NCI-H460 (cell line): ENCODE measurements at regions not wholly inside any gene's neighbourhood (a gene's known extent, or its start where the extent isn't known, plus 50 kb on each side); places are given as distances from the start of the nearest gene placed in this dataset.
"Not testable (repeated sequence)": the region's sequence is repeated elsewhere in the genome, so short reads cannot be mapped to it uniquely, and the experiment has no call there.

Experiments used
- DNase-seq: peaks from one replicate; pipeline ENCODE4 v3.0.0-alpha.2; 2016; ENCODE audit warnings: low read depth; ENCODE audit errors: extremely low read depth

DNA sequence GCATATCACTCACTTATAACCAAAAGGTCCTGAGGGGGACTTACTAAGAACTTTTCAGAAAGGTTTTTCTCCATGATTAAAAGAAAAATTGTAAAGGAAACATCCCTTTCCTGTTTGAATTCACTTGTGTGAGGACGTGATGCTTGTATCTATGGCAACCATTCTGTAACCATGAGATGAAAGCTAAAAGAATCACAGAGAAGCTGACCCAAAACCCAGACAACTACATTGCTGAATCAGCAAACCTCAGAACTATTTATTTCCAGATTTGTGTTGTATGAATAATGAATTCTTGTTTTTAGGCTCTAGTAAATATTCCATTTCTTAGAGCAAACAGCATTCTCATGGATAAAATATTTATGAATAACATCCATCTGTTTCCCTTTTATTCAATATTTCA is 91.2 kb downstream of the RCHY1 start:
- no peak for DNase-seq

DNA sequence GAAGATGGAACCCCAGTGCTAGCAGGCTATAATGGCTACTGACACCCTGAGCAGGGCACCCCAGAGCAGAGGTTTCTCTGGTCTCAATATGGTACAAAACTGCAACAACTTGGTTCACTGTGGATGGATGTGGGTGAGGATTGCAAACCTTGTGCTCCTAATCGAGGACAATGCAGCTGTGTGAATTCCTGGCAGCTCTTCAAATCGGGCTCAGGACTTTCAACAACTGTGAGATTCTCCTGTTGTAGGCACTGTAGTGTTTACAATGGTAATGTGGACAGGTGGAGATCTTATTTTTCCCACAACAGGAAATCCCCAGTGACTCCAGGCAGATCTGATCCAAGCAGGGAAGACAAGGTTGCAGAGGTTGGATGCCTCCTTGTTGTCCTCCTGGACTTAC is 101.5 kb downstream of the RCHY1 start:
- DNase-seq: no peak

- no peak for DNase-seq
Measured at GRCh38 chr4:75398501-75398900, 115.7 kb downstream of the RCHY1 start.

- DNase-seq: no peak
Measured at GRCh38 chr4:75391489-75392166, 122.6 kb downstream of the RCHY1 start.

DNA sequence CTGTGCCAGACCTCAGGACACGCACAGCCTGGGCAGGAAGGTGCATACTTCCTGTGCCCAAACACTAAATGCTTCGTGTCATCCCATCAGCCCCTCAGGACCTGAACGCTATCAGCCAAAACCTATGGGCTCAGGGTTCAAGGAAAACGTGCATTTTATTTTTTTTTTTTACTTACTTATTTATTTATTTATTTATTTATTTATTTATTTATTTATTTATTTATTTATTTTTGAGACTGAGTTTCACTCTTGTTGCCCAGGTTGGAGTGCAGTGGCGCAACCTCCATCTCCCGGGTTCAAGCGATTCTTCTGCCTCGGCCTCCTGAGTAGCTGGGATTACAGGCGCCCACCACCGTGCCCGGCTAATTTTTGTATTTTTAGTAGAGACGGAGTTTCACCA is 127.8 kb downstream of the RCHY1 start:
- not testable (repeated sequence) for DNase-seq

- no peak for DNase-seq
Measured at GRCh38 chr4:75385106-75385505, 129.1 kb downstream of the RCHY1 start.

- DNase-seq: no peak
Measured at GRCh38 chr4:75376543-75376942, 137.7 kb downstream of the RCHY1 start.

DNA sequence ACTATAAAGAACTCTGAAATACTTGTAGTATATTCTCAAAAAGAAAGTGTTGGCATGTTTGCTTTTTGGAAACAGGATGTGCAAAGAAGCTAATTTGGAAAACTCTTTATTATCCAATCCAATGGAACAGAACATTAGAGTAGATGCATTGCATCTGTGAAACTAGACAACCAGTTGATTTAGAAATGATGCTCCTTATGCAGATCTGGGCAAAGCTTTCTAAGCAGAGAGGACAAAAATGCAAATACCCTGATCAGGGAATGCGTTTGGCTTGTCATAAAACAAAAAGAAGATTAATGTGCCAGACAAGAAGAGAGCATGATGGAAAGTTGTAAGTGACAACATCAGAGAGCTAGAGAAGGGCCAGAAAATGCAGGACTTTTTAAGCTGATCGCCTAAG is 142.3 kb downstream of the RCHY1 start:
- DNase-seq: no peak

DNA sequence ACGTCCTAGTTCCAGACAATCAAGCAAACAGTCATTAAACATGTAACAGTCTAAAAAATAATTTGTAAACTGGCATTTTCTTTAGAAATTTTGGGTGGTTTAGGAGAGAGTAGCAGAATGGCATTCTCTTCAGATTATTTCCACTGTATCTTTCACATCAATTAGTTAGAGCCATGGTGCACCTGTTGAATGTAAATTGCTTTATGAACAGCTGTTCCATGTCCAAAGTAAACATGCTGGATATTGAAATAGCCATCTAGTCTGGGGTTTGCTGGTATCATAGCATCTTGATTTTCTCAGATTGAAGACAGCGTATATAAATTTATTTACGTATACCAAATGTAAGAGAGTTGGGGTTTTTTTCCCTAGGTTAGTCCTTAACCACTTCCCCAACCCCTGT is 143.6 kb downstream of the RCHY1 start:
- no peak for DNase-seq

DNA sequence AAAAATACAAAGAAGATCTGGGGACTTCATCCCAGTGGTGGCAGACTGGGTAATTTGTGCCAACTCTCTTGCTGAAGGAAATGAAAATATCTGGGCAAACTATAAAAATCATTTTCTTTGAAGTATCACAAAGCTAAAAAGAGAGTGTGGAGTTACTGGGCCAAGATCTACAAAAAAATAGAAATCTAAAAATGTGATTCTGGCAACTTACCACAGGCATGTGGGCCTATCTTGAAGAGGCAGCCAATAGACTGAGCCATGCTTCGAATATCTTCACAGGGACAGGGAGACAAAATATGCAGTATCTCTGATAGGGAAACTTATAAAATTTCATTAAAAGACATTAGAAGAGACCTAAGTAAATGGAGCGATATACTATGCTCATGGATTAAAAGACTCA is 168.8 kb downstream of the RCHY1 start:
- DNase-seq: no peak

GRCh38 chr4:75344915-75345314 is 169.3 kb downstream of the RCHY1 start:
- no peak for DNase-seq

- DNase-seq: no peak
Measured at GRCh38 chr4:75343333-75343732, 170.9 kb downstream of the RCHY1 start.

- DNase-seq: no peak
Measured at GRCh38 chr4:75340561-75340960, 173.6 kb downstream of the RCHY1 start.

- DNase-seq: no peak
Measured at GRCh38 chr4:75338352-75338880, 175.8 kb downstream of the RCHY1 start.

DNA sequence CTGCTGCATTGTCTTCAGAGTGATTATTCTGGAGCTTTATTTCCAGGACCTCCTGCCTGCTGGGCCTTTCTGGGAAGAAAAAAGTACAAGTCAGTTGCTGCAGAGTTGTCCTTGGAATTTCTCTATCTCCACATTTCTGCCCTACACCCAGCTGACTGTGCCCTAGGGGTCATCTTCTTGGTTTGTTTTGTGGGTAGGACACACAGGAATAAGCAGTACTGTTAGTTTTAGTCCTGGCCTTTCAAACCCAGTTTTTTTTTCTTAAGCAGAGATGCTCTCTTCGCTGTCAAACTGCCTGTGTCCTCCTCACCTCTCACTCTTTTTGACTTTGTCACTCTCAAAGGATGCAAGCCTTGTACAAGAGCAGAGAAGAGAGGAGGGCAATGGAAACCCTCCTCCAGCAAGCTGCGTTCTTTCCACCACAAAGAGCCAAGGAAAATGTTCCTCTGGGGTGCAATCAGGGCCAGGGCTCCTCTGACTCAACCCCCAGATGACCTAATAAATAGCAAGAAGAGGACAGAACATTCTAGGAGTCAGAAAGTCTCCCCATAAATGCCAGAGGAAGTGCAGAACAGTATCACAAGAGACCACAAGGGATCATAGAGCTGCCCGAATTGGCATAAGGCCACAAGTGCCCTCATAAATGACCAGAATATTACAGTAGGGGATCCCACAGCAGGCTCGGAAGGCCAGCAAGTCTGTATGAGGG is 186.2 kb downstream of the RCHY1 start:
- DNase-seq: no peak

GRCh38 chr4:75325318-75325979 is 188.8 kb downstream of the RCHY1 start:
- no peak for DNase-seq

DNA sequence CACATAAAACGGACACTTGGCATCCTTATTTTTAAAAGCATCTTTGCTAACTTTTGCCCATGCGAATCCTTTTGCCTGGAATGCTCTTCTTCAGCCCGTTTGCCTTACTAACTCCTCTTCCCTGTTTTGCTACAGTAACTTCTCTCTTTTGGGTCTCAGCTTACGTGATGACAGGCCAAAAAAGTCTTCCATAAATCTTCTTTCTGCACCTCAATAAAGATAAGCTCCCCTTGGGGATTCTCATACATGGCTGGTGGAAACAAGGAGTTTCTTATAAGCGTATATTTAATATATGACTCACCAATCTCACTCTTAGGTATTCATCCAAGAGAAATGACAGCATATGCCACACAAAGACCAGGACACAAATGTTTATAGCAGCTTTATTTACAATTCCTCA is 192.7 kb downstream of the RCHY1 start:
- no peak for DNase-seq

GRCh38 chr4:75317641-75318040 is 196.6 kb downstream of the RCHY1 start:
- not testable (repeated sequence) for DNase-seq

- no peak for DNase-seq
Measured at GRCh38 chr4:75308049-75308448, 206.2 kb downstream of the RCHY1 start.

- no peak for DNase-seq
Measured at GRCh38 chr4:75306506-75306905, 207.7 kb downstream of the RCHY1 start.

DNA sequence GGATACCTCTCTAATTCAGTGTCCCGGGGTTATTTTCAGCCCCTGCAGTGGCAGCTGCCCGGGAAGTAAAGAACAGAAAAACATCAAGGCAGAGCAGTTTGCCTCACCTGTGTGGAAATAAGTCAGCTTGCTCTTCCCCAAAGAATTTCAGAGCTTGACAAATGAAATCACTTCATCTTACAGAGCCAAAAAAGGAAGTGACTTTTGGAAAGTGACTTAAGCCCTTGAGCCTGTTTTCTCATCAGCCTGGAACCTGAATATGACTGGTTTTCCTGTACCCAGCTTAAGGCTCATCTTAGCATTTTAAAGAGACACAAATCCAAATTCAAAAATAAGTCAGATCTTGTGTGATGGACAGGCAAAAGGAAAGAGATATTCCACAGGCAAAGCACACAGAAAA is 211.6 kb downstream of the RCHY1 start:
- DNase-seq: no peak
